Activated naive CD8-positive, alpha-beta T cell treated with anti-CD3 and anti-CD28 coated beads, Interleukin-2, amount 10 ng/mL, durations not matched to agents 7 days and 5 days (primary cell): ENCODE measurements at regions not wholly inside any gene's neighbourhood (a gene's known extent, or its start where the extent isn't known, plus 50 kb on each side); places are given as distances from the start of the nearest gene placed in this dataset.

ENCODE experiments used
- ATAC-seq: fragments of 150-1000 bp; cut with Tn5 transposase; one replicate; pipeline ENCODE4 v1.10.0; 2021; ENCODE audit warnings: low read depth, moderate library complexity
- POLR2A ChIA-PET: fragments of 350-600 bp; sonication (Branson Sonifier 250); formaldehyde crosslinking; loops from one replicate; lab custom pipeline; 2021; ENCODE audit warnings: antibody characterized with exemption; lab: Charles Lee
- DNase-seq: peaks from one replicate; pipeline ENCODE4 v3.0.0; 2021
- H3K27ac Mint-ChIP-seq: one replicate; pipeline ENCODE4 v1.8.0; 2022; ENCODE audit warnings: mild to moderate bottlenecking, mixed read lengths
- H3K27me3 Mint-ChIP-seq: one replicate; pipeline ENCODE4 v1.8.0; 2022; ENCODE audit warnings: mild to moderate bottlenecking, moderate library complexity, mixed read lengths
- H3K36me3 Mint-ChIP-seq: one replicate; pipeline ENCODE4 v1.8.0; 2021; ENCODE audit warnings: mild to moderate bottlenecking, mixed read lengths
- H3K4me1 Mint-ChIP-seq: one replicate; pipeline ENCODE4 v1.8.0; 2021; ENCODE audit warnings: mixed read lengths
- H3K4me3 Mint-ChIP-seq: one replicate; pipeline ENCODE4 v1.8.0; 2022; ENCODE audit warnings: mild to moderate bottlenecking, moderate library complexity, mixed read lengths
- H3K9me3 Mint-ChIP-seq: one replicate; pipeline ENCODE4 v1.8.0; 2021; ENCODE audit warnings: mixed read lengths

- no peak overlapping the region for H3K27ac Mint-ChIP-seq
- ATAC-seq = no peak
Observed at GRCh38 chrX:63513825-63514568, 162.9 kb upstream of the SPIN4 start.

DNA sequence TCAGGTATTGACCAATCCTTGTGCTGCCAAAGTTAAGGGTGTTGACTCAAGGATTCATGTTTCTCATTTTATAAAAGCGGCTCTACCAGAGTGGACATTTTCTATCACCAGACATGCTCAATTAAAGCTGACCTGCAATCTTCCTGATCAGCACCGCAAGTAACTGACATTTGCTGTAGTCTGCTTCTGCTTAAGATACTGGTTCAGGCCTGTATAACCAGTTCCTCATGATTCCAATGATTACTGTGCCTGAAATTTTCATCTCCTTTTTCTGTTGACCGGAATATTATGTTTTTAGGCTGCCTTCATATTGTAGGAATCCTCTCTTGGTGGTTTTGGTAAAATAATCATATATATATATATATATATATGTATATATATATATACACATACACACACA, 160.2 kb upstream of the SPIN4 start:
- Mint-ChIP-seq H3K4me3 (no peak overlapping the region), H3K27ac (no peak overlapping the region), H3K9me3 (no peaks in the 10 kb centered on the region), H3K36me3 (no peaks in the 10 kb centered on the region), H3K4me1 (peaks cover 3% of the 10 kb centered on the region), H3K27me3 (no peaks in the 10 kb centered on the region)
- no peak for DNase-seq
- no peak for ATAC-seq
- POLR2A ChIA-PET = no interaction called here

More at GRCh38 chrX:63513825-63514568, 162.9 kb upstream of the SPIN4 start:
- POLR2A ChIA-PET = no interaction called here
- H3K9me3 Mint-ChIP-seq = no peaks in the 10 kb centered on the region
- no peak for DNase-seq
- peaks cover 3% of the 10 kb centered on the region for H3K4me1 Mint-ChIP-seq
- H3K27me3 Mint-ChIP-seq = no peaks in the 10 kb centered on the region
- H3K36me3 Mint-ChIP-seq = no peaks in the 10 kb centered on the region
- no peak overlapping the region for H3K4me3 Mint-ChIP-seq

GRCh38 chrX:63508668-63509067, 157.5 kb upstream of the SPIN4 start:
- H3K36me3 Mint-ChIP-seq = peaks cover 1% of the 10 kb centered on the region
- POLR2A ChIA-PET = no interaction called here
- H3K4me1 Mint-ChIP-seq = peaks cover 3% of the 10 kb centered on the region
- DNase-seq (no peak), ATAC-seq (no peak)
- H3K9me3 Mint-ChIP-seq = no peaks in the 10 kb centered on the region
- H3K4me3 Mint-ChIP-seq = no peak overlapping the region
- H3K27ac Mint-ChIP-seq = no peak overlapping the region
- H3K27me3 Mint-ChIP-seq = no peaks in the 10 kb centered on the region

- POLR2A ChIA-PET = no interaction called here
- no peak overlapping the region for H3K4me3 Mint-ChIP-seq
- no peak for ATAC-seq
- DNase-seq = no peak
- H3K27me3 Mint-ChIP-seq = no peaks in the 10 kb centered on the region
- H3K9me3 Mint-ChIP-seq = no peaks in the 10 kb centered on the region
- H3K4me1 Mint-ChIP-seq = peaks cover 3% of the 10 kb centered on the region
- H3K27ac Mint-ChIP-seq = no peak overlapping the region
- peaks cover 2% of the 10 kb centered on the region for H3K36me3 Mint-ChIP-seq
Observed at GRCh38 chrX:63506320-63506719, 155.2 kb upstream of the SPIN4 start.

GRCh38 chrX:63503541-63503940, 152.4 kb upstream of the SPIN4 start:
- ATAC-seq (no peak), DNase-seq (no peak)
- Mint-ChIP-seq H3K36me3 (peaks cover 2% of the 10 kb centered on the region), H3K4me1 (no peaks in the 10 kb centered on the region), H3K27ac (no peak overlapping the region), H3K9me3 (no peaks in the 10 kb centered on the region), H3K27me3 (no peaks in the 10 kb centered on the region), H3K4me3 (no peak overlapping the region)
- POLR2A ChIA-PET = no interaction called here

DNA sequence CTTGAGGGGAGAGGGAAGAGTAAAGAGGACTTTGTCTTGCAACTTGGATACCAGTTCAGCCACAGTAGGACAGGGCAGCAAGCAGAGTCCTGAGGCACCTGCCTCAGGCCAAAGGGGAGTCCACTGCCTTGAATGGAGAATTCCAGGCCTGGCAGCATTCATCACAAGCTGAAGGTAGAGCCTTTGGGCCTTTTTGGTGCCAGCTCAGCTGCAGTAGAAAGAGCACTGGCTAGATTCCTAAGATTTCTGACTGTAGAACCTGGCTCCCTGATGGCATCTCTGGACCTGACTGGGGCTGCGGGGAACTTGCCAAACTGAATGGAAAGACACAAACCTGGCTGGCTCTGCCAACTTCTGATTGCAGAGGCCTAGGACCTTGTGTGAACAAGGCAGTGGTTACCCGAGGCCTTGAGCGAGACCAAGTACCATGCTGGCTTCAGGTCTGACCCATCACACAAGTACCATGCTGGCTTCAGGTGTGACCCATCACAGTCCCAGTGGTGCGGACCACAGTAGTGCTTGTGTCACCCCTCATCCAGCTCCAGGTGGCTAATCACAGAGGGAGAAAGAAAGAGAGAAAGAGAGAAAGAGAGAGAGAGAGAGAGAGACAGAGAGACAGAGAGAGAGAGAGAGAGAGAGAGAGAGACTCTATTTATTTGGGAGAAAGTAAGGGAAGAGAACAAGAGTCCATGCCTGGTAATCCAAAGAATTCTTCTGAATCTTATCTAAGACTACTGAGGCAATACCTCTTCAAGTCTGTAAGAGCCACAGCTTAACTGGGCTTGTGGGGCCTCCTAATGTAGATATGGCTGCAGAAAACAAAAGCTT, 137.6 kb upstream of the SPIN4 start:
- Mint-ChIP-seq H3K36me3 (peaks cover 14% of the 10 kb centered on the region), H3K4me3 (no peak overlapping the region), H3K4me1 (no peaks in the 10 kb centered on the region), H3K9me3 (peaks cover 2% of the 10 kb centered on the region), H3K27me3 (no peaks in the 10 kb centered on the region), H3K27ac (no peak overlapping the region)
- ATAC-seq (no peak), DNase-seq (no peak)
- POLR2A ChIA-PET = no interaction called here

GRCh38 chrX:63475200-63475599, 124.1 kb upstream of the SPIN4 start:
- H3K27ac Mint-ChIP-seq = no peak overlapping the region
- H3K4me1 Mint-ChIP-seq = no peaks in the 10 kb centered on the region
- no peak overlapping the region for H3K4me3 Mint-ChIP-seq
- DNase-seq (no peak), ATAC-seq (no peak)
- H3K36me3 Mint-ChIP-seq = peaks cover 23% of the 10 kb centered on the region
- peaks cover 8% of the 10 kb centered on the region for H3K9me3 Mint-ChIP-seq
- POLR2A ChIA-PET = no interaction called here
- no peaks in the 10 kb centered on the region for H3K27me3 Mint-ChIP-seq

- Mint-ChIP-seq H3K9me3 (peaks cover 6% of the 10 kb centered on the region), H3K4me1 (no peaks in the 10 kb centered on the region), H3K27me3 (no peaks in the 10 kb centered on the region), H3K4me3 (no peak overlapping the region), H3K36me3 (peaks cover 10% of the 10 kb centered on the region), H3K27ac (no peak overlapping the region)
- POLR2A ChIA-PET = no interaction called here
- DNase-seq (no peak), ATAC-seq (no peak)
Observed at GRCh38 chrX:63471004-63471403, 119.9 kb upstream of the SPIN4 start.

- ATAC-seq = no peak
- no peak overlapping the region for H3K27ac Mint-ChIP-seq
- H3K36me3 Mint-ChIP-seq = peaks cover 7% of the 10 kb centered on the region
- H3K4me3 Mint-ChIP-seq = no peak overlapping the region
- no peaks in the 10 kb centered on the region for H3K27me3 Mint-ChIP-seq
- no peaks in the 10 kb centered on the region for H3K4me1 Mint-ChIP-seq
- POLR2A ChIA-PET = no interaction called here
- no peak for DNase-seq
- H3K9me3 Mint-ChIP-seq = peaks cover 6% of the 10 kb centered on the region
Observed at GRCh38 chrX:63470506-63470905, 119.4 kb upstream of the SPIN4 start.

DNA sequence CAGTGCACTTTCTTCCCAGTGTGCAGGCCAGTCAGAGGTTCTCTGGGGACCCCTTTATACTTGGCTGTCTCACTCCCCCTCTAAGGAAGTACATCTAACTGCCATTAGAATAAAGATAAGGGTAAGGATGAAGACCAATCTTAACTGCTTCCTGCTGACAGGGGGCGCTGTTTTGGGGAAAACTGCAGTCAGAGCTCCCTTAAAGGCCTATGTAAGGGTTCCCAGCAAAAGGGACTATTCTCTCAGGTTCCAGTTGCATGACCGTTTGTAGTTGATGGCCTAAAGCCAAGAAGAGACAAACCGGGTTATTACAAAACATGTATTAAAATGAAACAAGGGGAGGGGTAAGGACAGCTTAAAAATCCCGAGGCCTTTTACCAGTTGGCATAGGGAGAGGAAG, 115.6 kb upstream of the SPIN4 start:
- ATAC-seq (no peak), DNase-seq (no peak)
- Mint-ChIP-seq H3K27me3 (no peaks in the 10 kb centered on the region), H3K9me3 (no peaks in the 10 kb centered on the region), H3K4me1 (no peaks in the 10 kb centered on the region), H3K27ac (no peak overlapping the region), H3K4me3 (no peak overlapping the region), H3K36me3 (peaks cover 2% of the 10 kb centered on the region)
- POLR2A ChIA-PET = no interaction called here

GRCh38 chrX:63458981-63459380, 107.8 kb upstream of the SPIN4 start:
- no peak for ATAC-seq
- H3K9me3 Mint-ChIP-seq = peaks cover 5% of the 10 kb centered on the region
- H3K27ac Mint-ChIP-seq = no peak overlapping the region
- H3K4me1 Mint-ChIP-seq = no peaks in the 10 kb centered on the region
- peaks cover 6% of the 10 kb centered on the region for H3K36me3 Mint-ChIP-seq
- POLR2A ChIA-PET = no interaction called here
- no peaks in the 10 kb centered on the region for H3K27me3 Mint-ChIP-seq
- no peak overlapping the region for H3K4me3 Mint-ChIP-seq
- no peak for DNase-seq

DNA sequence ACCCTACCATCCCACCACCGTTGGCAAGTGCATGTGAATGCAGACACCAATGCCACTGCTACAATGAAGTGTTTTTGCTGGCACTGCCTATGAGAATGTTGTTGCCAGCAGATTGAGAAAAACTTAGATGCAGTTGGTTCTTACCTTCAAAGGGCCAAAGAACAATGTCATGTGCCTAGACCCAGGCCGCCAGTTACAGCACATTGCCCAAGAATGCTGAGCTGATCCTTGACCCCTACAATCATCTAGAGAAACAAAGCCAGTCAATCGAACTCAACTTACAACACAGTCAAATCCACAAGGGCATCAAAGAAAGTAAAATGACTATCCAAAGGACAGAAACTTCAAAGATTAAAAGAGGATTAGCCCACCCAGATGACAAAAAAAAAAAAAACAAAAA, 102.4 kb upstream of the SPIN4 start:
- Mint-ChIP-seq H3K9me3 (peaks cover 12% of the 10 kb centered on the region), H3K36me3 (peaks cover 22% of the 10 kb centered on the region), H3K27me3 (no peaks in the 10 kb centered on the region), H3K27ac (no peak overlapping the region), H3K4me3 (no peak overlapping the region), H3K4me1 (no peaks in the 10 kb centered on the region)
- POLR2A ChIA-PET = no interaction called here
- ATAC-seq (no peak), DNase-seq (no peak)

DNA sequence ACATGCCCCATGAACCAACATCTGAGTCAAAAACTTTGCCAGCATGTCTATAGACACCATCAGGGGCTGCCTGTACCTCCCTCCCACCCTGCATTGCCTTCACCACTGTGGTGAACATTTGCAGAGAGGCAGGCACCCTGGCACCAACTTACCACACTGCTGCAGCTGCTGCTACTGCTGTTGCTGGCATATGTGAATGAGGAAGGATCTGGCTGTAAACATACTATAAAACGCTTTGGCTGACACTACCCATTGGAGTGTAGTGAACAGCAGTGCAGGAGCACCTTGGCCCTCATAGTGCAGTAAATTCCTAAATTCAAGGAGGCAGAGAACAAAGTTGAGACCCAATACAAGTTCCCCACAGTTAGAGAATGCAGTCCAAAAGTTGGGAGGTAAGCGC, 90.6 kb upstream of the SPIN4 start:
- no peak overlapping the region for H3K4me3 Mint-ChIP-seq
- H3K27ac Mint-ChIP-seq = no peak overlapping the region
- ATAC-seq (no peak), DNase-seq (no peak)
- H3K9me3 Mint-ChIP-seq = peaks cover 6% of the 10 kb centered on the region
- peaks cover 8% of the 10 kb centered on the region for H3K36me3 Mint-ChIP-seq
- POLR2A ChIA-PET = no interaction called here
- no peaks in the 10 kb centered on the region for H3K4me1 Mint-ChIP-seq
- H3K27me3 Mint-ChIP-seq = no peaks in the 10 kb centered on the region

- no peak overlapping the region for H3K4me3 Mint-ChIP-seq
- peaks cover 7% of the 10 kb centered on the region for H3K36me3 Mint-ChIP-seq
- no peaks in the 10 kb centered on the region for H3K27me3 Mint-ChIP-seq
- ATAC-seq = no peak
- H3K4me1 Mint-ChIP-seq = no peaks in the 10 kb centered on the region
- H3K27ac Mint-ChIP-seq = no peak overlapping the region
- no peak for DNase-seq
- POLR2A ChIA-PET = no interaction called here
- peaks cover 6% of the 10 kb centered on the region for H3K9me3 Mint-ChIP-seq
Observed at GRCh38 chrX:63439580-63439979, 88.4 kb upstream of the SPIN4 start.
